Choroid plexus epithelial cell (primary cell): ENCODE measurements at regions not wholly inside any gene's neighbourhood (a gene's known extent, or its start where the extent isn't known, plus 50 kb on each side); places are given as distances from the start of the nearest gene placed in this dataset.

Experiments
- DNase-seq: peaks from one replicate; pipeline ENCODE4 v3.0.0-alpha.2; 2010; ENCODE audit warnings: low read depth
- H3K4me3 ChIP-seq: 2 replicates; pipeline ENCODE4 v1.5.1; 2011; ENCODE audit warnings: low read depth, mild to moderate bottlenecking, control low read depth, low read length, moderate library complexity
- CTCF ChIP-seq: conservative IDR thresholded peaks from 2 replicates; pipeline ENCODE4 v1.5.1; 2011; ENCODE audit warnings: low read depth, mild to moderate bottlenecking, control low read depth, inconsistent platforms, low read length, moderate library complexity

GRCh38 chr2:163011000-163011399, 172.4 kb upstream of the KCNH7 start:
- no peak for DNase-seq
- no peak for TF ChIP-seq CTCF

GRCh38 chr2:163008642-163009041, 170.1 kb upstream of the KCNH7 start:
- DNase-seq = no peak
- TF ChIP-seq CTCF = no peak

More at GRCh38 chr2:163011000-163011399, 172.4 kb upstream of the KCNH7 start:
- H3K4me3 ChIP-seq = no peak overlapping the region

GRCh38 chr2:162994718-162995117, 156.2 kb upstream of the KCNH7 start:
- no peak for TF ChIP-seq CTCF
- no peak for DNase-seq
- no peak overlapping the region for H3K4me3 ChIP-seq

More at GRCh38 chr2:163008642-163009041, 170.1 kb upstream of the KCNH7 start:
- no peak overlapping the region for H3K4me3 ChIP-seq

- no peak for DNase-seq
- TF ChIP-seq CTCF = no peak
- H3K4me3 ChIP-seq = no peak overlapping the region
These were observed 154.3 kb upstream of the KCNH7 start for GRCh38 chr2:162992828-162993227.

- no peak overlapping the region for H3K4me3 ChIP-seq
- no peak for DNase-seq
- TF ChIP-seq CTCF = no peak
These were observed 150.9 kb upstream of the KCNH7 start for GRCh38 chr2:162989507-162989906.

- TF ChIP-seq CTCF = no peak
- H3K4me3 ChIP-seq = no peak overlapping the region
- no peak for DNase-seq
These were observed 136.2 kb upstream of the KCNH7 start for GRCh38 chr2:162974771-162975170.

- no peak for TF ChIP-seq CTCF
- no peak for DNase-seq
- no peak overlapping the region for H3K4me3 ChIP-seq
These were observed 133.8 kb upstream of the KCNH7 start for GRCh38 chr2:162972383-162972782.
